ENCODE measurements at regions not wholly inside any gene's neighbourhood (a gene's known extent, or its start where the extent isn't known, plus 50 kb on each side); places are given as distances from the start of the nearest gene placed in this dataset.

DNA sequence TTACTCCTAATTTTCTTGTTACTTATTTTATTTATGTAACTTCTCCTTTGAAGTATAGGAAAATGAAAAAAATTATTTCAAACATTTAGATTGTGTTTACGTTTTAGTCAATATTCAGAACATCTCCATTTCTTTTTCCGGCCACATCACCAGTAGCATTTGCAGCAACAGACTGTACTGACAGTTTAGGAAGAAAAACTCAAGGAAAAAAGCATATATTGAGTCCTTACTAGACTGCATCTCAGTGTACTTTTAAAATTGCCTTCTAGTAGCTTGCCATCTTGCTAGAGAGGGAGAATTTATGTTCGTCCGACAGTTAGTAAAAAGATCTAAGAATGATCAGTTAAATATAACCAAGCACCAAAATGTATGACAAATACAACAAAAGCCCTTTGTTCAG lies 625.0 kb upstream of the MIS18BP1 start:
- FAIRE-seq (no peak), DNase-seq (ENCODE audit: low read depth, low spot score) (no peak)
- H3K4me3 ChIP-seq (replicated peaks in 1 of 3; ENCODE audit: insufficient read depth in 1 of 3, low read depth in 1 of 3, low read length in 3 of 3), result no peak overlapping the region
- H3K79me2 ChIP-seq (ENCODE audit: control insufficient read depth, insufficient read depth, low read length), result no peaks in the 10 kb centered on the region
- H3K4me2 ChIP-seq (ENCODE audit: insufficient read depth, low read length), result no peak overlapping the region
- dilution Hi-C loops (cut with MboI; ENCODE audit: extremely low pct_ligation_motif_present, low sequenced_read_pairs) (no loop called here), intact Hi-C loops (cut with micrococcal nuclease) (no loop called here)
- H3K4me1 ChIP-seq (ENCODE audit: control insufficient read depth, extremely low read depth, insufficient read depth, low read length), result no peaks in the 10 kb centered on the region
- no peaks in the 10 kb centered on the region for H3K9me3 ChIP-seq (replicated peaks; ENCODE audit: control insufficient read depth, insufficient read depth, low read length)
- no peak overlapping the region for H2AFZ ChIP-seq (ENCODE audit: low read depth, low read length)
- H3K9ac ChIP-seq (replicated peaks; ENCODE audit: extremely low read depth, insufficient read depth, low read length), result no peak overlapping the region
- no peaks in the 10 kb centered on the region for H3K27me3 ChIP-seq (ENCODE audit: control insufficient read depth in 2 of 2, insufficient read depth in 2 of 2, low read length in 2 of 2)
- no peaks in the 10 kb centered on the region for H4K20me1 ChIP-seq (replicated peaks; ENCODE audit: control insufficient read depth, extremely low read depth, insufficient read depth, low read length)
- ChIA-PET CTCF (no interaction called here), POLR2A (no interaction called here)
- H3K9me1 ChIP-seq (replicated peaks; ENCODE audit: control insufficient read depth, extremely low read depth, insufficient read depth, low read length), result no peaks in the 10 kb centered on the region
- no peak overlapping the region for H3K27ac ChIP-seq (ENCODE audit: insufficient read depth, low read depth, low read length)
- no peak for TF ChIP-seq JUN (IDR thresholded peaks at IDR 0.05; ENCODE audit: borderline replicate concordance, insufficient read depth, insufficient read length, low read depth)
- TF ChIP-seq POLR2A (IDR thresholded peaks at IDR 0.05; ENCODE audit: low read depth, low read length), result no peak
- TF ChIP-seq FOS (IDR thresholded peaks at IDR 0.05; ENCODE audit: borderline replicate concordance, insufficient read depth, low read length), result no peak
- TF ChIP-seq POLR2AphosphoS5 (IDR thresholded peaks at IDR 0.05; ENCODE audit: insufficient read depth, low read depth, low read length), result no peak
- H3K36me3 ChIP-seq (ENCODE audit: control insufficient read depth in 2 of 2, extremely low read depth in 1 of 2, insufficient read depth in 2 of 2, low read length in 2 of 2), result no peaks in the 10 kb centered on the region
- BruUV-seq (replicated peaks), result no TSS peak

DNA sequence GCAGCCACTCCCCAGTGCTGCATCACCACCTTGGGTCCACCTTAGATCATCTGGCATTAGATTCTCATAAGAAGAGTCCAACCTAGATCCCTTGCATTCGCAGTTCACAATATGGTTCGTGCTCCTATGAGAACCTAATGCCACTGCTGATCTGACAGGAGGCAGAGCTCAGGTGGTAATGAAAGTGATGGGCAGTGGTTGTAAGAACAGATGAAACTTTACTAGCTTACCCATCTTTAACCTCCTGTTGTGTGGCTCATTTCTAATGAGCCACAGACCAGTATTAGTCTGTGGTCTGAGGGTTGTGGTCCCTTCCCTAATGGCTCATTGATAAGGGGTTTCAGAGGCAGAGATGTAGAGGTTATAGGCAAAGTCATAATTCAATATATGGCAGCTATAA lies 615.9 kb upstream of the MIS18BP1 start:
- BruUV-seq (replicated peaks), result no TSS peak
- intact Hi-C loops (cut with micrococcal nuclease), result no loop called here
- H3K9me3 ChIP-seq (replicated peaks; ENCODE audit: control insufficient read depth, insufficient read depth, low read length), result no peaks in the 10 kb centered on the region
- no peak overlapping the region for H3K4me3 ChIP-seq (replicated peaks in 1 of 3; ENCODE audit: insufficient read depth in 1 of 3, low read depth in 1 of 3, low read length in 3 of 3)
- no peaks in the 10 kb centered on the region for H3K27me3 ChIP-seq (ENCODE audit: control insufficient read depth in 2 of 2, insufficient read depth in 2 of 2, low read length in 2 of 2)
- H3K79me2 ChIP-seq (ENCODE audit: control insufficient read depth, insufficient read depth, low read length), result no peaks in the 10 kb centered on the region
- ChIA-PET CTCF (no interaction called here), POLR2A (no interaction called here)
- no peak overlapping the region for H3K27ac ChIP-seq (ENCODE audit: insufficient read depth, low read depth, low read length)
- H3K9me1 ChIP-seq (replicated peaks; ENCODE audit: control insufficient read depth, extremely low read depth, insufficient read depth, low read length), result no peaks in the 10 kb centered on the region
- H4K20me1 ChIP-seq (replicated peaks; ENCODE audit: control insufficient read depth, extremely low read depth, insufficient read depth, low read length), result no peaks in the 10 kb centered on the region
- H2AFZ ChIP-seq (ENCODE audit: low read depth, low read length), result no peak overlapping the region
- H3K9ac ChIP-seq (replicated peaks; ENCODE audit: extremely low read depth, insufficient read depth, low read length), result no peak overlapping the region
- dilution Hi-C loops (cut with MboI; ENCODE audit: extremely low pct_ligation_motif_present, low sequenced_read_pairs), result no loop called here
- TF ChIP-seq POLR2AphosphoS5 (IDR thresholded peaks at IDR 0.05; ENCODE audit: insufficient read depth, low read depth, low read length), result no peak
- no peak for TF ChIP-seq EZH2 (IDR thresholded peaks at IDR 0.05; ENCODE audit: borderline replicate concordance, low read depth, low read length, severe bottlenecking)
- TF ChIP-seq, protein P1, sequence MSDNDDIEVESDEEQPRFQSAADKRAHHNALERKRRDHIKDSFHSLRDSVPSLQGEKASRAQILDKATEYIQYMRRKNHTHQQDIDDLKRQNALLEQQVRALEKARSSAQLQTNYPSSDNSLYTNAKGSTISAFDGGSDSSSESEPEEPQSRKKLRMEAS (IDR thresholded peaks at IDR 0.05; ENCODE audit: insufficient read depth, insufficient read length), result no peak
- TF ChIP-seq FOS (IDR thresholded peaks at IDR 0.05; ENCODE audit: borderline replicate concordance, insufficient read depth, low read length), result no peak
- TF ChIP-seq, protein P2, sequence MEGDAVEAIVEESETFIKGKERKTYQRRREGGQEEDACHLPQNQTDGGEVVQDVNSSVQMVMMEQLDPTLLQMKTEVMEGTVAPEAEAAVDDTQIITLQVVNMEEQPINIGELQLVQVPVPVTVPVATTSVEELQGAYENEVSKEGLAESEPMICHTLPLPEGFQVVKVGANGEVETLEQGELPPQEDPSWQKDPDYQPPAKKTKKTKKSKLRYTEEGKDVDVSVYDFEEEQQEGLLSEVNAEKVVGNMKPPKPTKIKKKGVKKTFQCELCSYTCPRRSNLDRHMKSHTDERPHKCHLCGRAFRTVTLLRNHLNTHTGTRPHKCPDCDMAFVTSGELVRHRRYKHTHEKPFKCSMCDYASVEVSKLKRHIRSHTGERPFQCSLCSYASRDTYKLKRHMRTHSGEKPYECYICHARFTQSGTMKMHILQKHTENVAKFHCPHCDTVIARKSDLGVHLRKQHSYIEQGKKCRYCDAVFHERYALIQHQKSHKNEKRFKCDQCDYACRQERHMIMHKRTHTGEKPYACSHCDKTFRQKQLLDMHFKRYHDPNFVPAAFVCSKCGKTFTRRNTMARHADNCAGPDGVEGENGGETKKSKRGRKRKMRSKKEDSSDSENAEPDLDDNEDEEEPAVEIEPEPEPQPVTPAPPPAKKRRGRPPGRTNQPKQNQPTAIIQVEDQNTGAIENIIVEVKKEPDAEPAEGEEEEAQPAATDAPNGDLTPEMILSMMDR (IDR thresholded peaks at IDR 0.05; ENCODE audit: extremely low read depth in 1 of 2, insufficient read depth in 1 of 2, low read depth in 1 of 2, low read length in 2 of 2), result no peak
- no peak for TF ChIP-seq POLR2A (IDR thresholded peaks at IDR 0.05; ENCODE audit: low read depth, low read length)
- no peak for TF ChIP-seq MYC (IDR thresholded peaks at IDR 0.05; ENCODE audit: low read depth, low read length)
- no peak for FAIRE-seq
- H3K4me1 ChIP-seq (ENCODE audit: control insufficient read depth, extremely low read depth, insufficient read depth, low read length), result no peaks in the 10 kb centered on the region
- H3K4me2 ChIP-seq (ENCODE audit: insufficient read depth, low read length), result no peak overlapping the region
- no peaks in the 10 kb centered on the region for H3K36me3 ChIP-seq (ENCODE audit: control insufficient read depth in 2 of 2, extremely low read depth in 1 of 2, insufficient read depth in 2 of 2, low read length in 2 of 2)
- no peak for DNase-seq (ENCODE audit: low read depth, low spot score)

Measured in endothelial cell of umbilical vein (primary cell).